Activated T-cell treated with anti-CD3 and anti-CD28 coated beads, Interleukin-2, amount 50 U/mL, for 48 hours (primary cell): ENCODE measurements at regions not wholly inside any gene's neighbourhood (a gene's known extent, or its start where the extent isn't known, plus 50 kb on each side); places are given as distances from the start of the nearest gene placed in this dataset.

Source experiments
- DNase-seq, 2 experiments: peaks; one replicate each; pipeline ENCODE4 v3.0.0-alpha.2; 2020

DNA sequence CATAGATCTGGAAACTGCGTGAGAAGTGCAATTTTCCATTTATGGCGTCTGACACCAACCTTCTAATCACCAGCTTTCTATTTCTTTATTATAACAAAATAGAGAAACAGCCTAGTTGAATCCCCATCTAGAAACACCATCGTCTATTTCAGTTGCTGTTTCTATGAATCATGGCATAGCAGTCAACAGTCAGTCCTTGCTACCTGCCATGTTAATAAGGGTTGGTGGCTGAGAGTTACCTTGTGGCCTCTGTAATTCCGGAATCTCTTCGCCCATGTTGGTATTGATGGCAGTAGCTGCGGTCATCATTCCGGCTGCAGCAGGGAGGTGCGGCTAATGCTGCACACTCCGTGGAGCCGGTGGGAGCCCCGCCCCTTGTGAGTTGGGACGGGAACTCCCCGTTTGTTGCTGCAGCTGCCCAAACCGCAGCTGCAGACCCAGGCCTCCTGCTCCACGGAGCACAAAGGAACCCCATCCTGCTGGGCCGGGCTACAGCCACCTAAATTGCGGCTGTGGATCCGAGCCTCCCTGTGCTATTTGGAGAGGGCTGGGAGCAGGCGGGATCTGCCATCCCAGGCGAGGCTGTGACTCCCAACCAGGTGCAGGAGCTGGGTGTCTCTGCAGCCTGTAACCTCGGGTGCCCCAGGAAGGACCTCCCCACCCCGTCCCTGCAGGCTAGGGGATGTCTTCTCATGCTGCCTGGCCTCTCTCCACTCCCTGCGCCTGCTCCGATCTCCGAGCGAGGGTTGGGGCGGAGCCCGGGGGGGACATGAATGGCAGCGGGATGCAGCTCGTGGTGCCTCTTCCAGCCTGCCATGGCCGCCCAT lies 115.4 kb upstream of the STK26 start:
- no peak for DNase-seq

DNA sequence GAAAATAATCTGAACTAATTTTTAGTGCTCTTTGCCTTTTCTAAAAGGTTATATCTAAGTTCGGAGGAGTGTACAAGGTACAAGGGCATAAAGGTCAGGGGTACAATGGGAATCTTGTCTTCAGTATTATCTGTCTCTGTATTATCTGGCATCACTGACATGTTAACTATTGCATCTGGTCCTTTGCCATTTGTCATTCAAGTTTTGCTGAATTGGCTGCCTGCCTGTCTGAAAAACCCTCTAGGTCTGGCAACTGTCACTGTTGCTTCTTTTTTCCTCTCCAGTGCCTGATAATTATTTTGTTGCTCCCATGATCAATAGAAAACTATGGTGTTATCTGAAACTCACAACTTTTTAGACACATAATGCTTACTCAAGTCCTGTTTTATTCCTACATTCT lies 112.5 kb upstream of the STK26 start:
- DNase-seq, result no peak

DNA sequence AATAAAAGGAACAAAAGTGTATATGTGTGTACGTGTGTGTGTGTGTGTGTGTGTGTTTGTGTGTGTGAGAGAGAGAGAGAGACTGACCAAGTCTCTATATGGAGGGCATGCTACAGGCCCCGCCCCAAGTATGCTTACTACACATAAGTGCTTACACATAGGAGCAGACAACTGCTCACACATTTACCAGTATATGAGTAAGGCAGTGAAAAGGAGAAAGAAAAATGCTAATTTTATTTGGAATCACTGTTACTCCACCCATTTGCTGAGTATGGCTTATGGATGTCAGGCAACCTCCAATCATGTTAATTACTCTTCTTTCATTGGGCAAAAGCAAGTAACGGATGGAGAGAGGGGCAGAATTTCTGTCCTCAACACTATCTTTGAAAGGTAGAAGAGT lies 107.6 kb upstream of the STK26 start:
- no peak for DNase-seq

DNA sequence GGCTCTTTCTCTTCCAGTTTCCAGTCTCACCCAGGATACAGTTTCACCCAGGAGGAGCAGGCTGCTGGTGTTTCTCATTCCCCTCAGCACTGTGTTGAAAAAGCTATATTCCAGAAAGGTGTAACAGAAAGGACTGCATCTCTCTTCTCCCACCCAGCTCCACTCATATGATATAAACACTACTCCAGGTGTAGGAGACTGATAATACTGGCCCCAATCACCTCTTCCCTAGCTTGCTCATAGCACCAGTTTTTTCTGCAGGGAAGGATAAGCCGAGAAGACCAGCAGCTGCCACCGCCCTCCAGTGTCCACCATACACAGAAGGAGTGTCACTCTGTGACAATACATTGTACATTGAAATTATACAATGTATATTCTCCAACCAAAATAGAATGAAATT lies 105.5 kb upstream of the STK26 start:
- no peak for DNase-seq

DNA sequence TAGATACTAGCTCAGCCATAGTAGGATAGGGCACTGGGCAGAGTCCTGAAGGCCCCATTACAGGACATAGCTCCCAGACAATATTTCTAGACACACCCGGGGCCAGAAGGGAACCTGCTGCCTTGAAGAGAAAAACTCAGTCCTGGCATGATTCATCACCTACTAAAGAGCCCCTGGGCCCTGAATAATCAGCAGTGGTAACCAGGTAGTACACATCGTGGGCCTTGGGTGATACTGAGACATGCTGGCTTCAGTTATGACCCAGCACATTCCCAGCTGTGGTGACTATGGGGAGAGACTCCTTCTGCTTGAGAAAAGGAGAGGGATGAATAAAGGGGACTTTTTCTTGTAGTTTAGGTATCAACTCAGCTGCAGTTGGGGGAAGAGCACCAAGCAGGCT lies 104.3 kb upstream of the STK26 start:
- DNase-seq, result no peak

DNA sequence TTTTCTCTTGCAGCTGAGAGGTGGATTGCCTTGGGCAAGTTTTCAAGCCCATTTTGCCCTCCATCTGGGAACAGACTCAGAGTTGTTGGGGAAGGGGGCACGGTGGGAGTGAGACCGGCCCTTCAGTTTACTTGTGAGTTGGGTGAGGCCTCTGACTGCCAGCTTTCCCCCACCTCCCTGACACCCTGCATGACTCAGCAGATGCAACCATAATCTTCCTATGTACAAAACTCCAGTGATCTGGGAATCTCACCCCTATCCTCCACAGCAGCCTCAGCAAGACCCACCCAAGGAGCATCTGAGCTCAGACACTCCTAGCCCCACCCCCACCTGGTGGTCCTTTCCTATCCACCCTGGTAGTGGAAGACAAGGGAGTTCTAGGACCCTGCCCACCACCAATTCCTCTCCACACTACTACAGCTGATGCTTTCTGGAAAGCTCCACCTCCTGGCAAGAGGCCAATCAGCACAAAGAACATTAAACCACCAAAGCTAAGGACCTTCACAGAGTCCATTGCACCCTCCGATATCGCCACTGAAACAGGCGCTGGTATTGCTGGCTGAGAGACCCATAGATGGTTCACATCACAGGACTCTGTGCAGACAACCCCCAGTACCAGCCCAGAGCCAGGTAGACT lies 99.4 kb upstream of the STK26 start:
- DNase-seq, result no peak

DNA sequence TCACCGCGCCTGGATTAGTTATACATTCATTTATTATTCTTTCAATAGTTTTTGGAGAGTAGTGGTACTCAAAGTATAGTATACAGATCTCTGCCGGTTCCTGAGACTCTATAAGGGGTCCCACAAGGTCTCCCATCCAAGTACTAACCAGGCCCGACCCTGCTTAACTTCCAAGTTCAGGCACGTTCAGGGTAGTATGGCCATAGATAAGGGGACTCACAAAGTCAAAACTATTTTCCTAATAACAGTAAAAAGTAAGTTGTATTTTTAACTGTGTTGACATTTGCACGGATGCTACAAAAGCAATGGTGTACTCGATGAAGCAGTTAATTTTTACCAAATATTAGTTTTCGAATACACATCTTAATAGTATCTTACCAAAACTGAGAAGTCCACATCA lies 84.4 kb upstream of the STK26 start:
- DNase-seq, result no peak

DNA sequence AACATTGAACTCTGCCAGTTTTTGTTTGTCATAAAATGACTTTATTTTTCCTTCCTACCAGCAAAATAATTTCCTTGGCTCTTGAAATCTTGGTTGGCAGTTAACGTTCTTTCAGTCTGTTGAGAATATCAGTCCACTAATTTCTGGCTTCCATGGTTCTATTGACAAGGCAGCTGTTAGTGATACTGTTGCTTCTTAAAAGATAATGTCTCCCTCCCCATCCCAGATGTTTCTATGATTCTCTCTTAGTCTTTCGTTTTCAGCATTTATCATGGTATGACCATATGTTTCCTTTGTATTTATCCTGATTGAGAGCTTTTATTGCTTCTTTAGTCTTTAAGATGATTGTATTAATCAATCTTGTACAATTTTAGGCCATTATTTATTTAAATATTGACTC lies 81.1 kb upstream of the STK26 start:
- DNase-seq, result no peak

DNA sequence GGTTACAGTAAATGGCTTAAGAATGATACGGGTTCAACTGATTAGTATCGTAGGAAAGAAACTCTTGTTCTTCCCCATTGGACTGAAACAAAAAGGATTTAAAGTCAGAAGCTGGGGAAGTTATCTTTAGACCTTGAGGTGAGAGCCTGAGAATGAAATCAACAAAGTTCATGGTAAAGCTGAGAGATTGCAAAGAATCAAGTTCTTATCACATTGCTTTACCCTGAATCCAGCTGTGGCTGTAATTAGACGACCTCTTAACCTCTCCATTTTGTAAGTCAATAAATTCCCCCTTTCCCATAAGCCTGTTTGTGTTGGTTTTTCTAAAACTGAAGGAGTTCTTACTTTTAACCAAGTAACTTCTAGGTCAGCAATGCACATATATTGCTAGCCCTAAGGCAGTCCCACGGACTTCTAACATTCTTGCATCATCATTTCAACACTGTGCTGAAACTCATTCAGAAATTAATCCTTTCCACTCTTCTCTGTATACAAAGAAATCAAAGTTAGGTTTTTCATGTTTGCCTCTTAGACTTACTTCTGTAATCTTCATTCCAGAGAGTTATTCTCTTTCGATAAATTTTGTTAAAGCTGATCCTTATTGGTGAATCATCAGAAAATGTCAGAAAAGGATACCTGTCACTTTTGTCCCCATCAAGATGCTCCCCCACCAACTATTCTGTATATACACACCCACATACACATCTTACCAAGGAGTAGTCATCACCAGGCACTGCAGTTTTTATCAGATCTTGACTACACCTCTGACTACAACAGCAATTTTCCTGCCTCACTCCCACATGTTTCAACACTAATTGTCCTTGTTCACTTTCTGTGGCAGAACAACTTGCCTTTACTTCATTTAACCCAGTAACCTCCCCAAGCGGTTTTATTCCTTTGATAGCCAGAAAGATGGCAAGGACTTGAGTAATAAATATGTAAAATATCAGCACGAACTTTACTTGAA lies 77.9 kb upstream of the STK26 start:
- no peak for DNase-seq

DNA sequence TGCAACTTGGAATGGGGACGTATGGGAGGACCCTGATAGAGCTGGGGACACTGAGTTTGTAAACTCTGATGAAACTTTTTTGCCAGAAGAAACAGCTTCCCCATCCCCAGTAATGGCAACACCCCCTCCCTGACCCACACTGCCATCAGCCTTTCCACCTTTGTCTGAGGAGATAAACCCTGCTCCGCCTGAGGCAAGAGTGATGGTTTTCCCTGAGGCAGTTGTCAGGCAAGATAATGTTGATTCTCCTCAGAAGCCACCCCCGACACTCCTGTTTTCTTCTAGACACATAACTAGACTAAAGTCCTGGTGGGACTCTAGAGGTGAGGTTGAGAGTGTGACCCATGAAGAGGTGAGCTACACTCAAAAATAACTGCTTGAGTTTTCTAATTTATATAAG lies 71.9 kb upstream of the STK26 start:
- no peak for DNase-seq

DNA sequence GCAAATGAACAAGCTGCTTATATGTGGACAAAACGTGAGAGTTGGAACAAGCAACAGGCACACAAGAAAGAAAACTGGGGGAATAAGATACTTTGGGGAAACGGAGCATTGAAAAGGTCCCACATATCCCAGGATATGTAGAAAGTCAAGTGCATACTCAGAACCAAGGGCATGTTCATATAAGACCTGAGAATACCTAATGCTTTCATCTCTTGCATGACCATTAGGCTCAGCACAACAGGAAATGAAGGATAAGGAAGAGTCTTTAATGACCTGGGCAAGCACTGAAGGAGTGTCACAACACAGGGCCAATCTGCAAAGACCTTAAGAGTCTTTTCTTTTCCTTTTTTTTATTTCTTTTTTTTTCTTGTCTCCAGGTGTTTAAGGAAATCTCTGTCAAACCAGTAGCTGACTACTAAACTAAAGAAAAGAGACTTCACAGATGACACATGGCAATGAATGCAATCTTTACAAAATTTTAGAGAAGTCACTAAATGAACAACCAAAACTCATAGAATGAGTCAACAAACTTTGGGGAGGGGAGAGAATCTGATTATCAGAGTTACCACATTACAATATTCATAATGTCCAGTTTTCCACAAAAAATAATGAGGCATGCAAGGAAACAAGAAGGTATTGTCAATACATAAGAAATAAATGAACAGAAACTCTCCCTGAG lies 67.9 kb upstream of the STK26 start:
- DNase-seq, result no peak

DNA sequence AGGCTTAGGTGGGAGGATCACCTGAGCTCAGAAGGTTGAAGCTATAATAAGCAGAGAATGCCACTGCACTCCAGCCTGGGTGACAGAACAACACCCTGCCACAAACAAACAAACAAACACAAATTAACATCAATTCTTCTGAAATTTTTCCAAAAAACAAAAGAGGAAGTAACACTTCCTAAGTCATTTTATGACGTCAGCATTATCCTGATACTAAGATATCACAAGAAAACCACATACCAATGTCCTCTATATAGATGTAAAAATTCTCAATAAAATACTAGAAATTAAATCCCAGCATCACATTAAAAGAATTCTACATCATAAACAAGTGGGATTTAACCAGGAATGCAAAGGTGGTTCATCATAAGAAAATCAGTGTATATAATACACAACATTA lies 64.4 kb upstream of the STK26 start:
- no peak for DNase-seq

DNA sequence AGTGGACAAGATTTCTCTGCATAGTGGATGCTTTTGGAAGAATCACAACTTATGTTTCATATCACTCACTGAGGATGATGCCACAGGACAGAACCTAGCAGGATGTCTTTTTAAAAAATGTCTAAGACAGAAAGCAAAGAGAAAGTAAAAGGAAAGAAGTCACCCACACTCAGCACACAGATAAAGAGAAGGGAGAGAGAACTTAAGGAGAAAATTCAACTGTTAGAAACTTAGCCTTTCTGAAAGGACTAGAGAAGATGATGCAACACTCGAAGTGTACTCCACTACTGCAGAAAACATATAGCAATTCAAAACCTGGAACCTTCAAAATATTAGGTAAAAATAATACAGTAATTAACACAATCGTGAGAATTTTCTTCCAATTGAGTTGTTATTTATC lies 52.8 kb upstream of the STK26 start:
- DNase-seq, result no peak
